NCI-H2029 (cell line): ENCODE measurements at regions not wholly inside any gene's neighbourhood (a gene's known extent, or its start where the extent isn't known, plus 50 kb on each side); places are given as distances from the start of the nearest gene placed in this dataset.

Experiments
- DNase-seq: peaks from one replicate; lab custom pipeline; 2025; lab: John Stamatoyannopoulos, UW

GRCh38 chr3:126266850-126267168 lies 86.4 kb upstream of the ALDH1L1 start:
- no peak for DNase-seq

GRCh38 chr3:126266291-126266840 lies 86.0 kb upstream of the ALDH1L1 start:
- no peak for DNase-seq

- no peak for DNase-seq
These were observed 84.6 kb upstream of the ALDH1L1 start for GRCh38 chr3:126264952-126265351.

- no peak for DNase-seq
These were observed 84.0 kb upstream of the ALDH1L1 start for GRCh38 chr3:126264381-126264780.

GRCh38 chr3:126263971-126264370 lies 83.6 kb upstream of the ALDH1L1 start:
- no peak for DNase-seq

GRCh38 chr3:126263539-126263938 lies 83.2 kb upstream of the ALDH1L1 start:
- DNase-seq, result no peak

- no peak for DNase-seq
These were observed 81.8 kb upstream of the ALDH1L1 start for GRCh38 chr3:126262227-126262626.

- DNase-seq, result no peak
These were observed 80.7 kb upstream of the ALDH1L1 start for GRCh38 chr3:126261037-126261436.

- DNase-seq, result no peak
These were observed 79.3 kb upstream of the ALDH1L1 start for GRCh38 chr3:126259411-126260391.

GRCh38 chr3:126258670-126259069 lies 78.3 kb upstream of the ALDH1L1 start:
- no peak for DNase-seq

- DNase-seq, result no peak
These were observed 77.6 kb upstream of the ALDH1L1 start for GRCh38 chr3:126257984-126258383.

- no peak for DNase-seq
These were observed 76.8 kb upstream of the ALDH1L1 start for GRCh38 chr3:126257174-126257573.

GRCh38 chr3:126256251-126256650 lies 75.9 kb upstream of the ALDH1L1 start:
- DNase-seq, result no peak

GRCh38 chr3:126253072-126253471 lies 72.7 kb upstream of the ALDH1L1 start:
- no peak for DNase-seq

GRCh38 chr3:126252373-126252772 lies 72.0 kb upstream of the ALDH1L1 start:
- DNase-seq, result no peak

GRCh38 chr3:126245811-126246727 lies 65.7 kb upstream of the ALDH1L1 start:
- DNase-seq, result peak; percentile 23
